ENCODE measurements at regions not wholly inside any gene's neighbourhood (a gene's known extent, or its start where the extent isn't known, plus 50 kb on each side); places are given as distances from the start of the nearest gene placed in this dataset.

GRCh38 chr6:145529582-145529981 is 205.7 kb downstream of the EPM2A start:
- Histone ChIP-seq H2BK20ac (ENCODE audit: low read length) (no peak overlapping the region), H2BK15ac (ENCODE audit: low read length) (no peak overlapping the region), H4K5ac (ENCODE audit: insufficient read length, low read depth, low read length) (no peak overlapping the region), H2AFZ (ENCODE audit: low read length) (no peak overlapping the region), H4K91ac (replicated peaks; ENCODE audit: insufficient read length, low read length) (no peak overlapping the region), H3K36me3 (ENCODE audit: control insufficient read depth in 2 of 4, insufficient read depth in 4 of 4, low read length in 3 of 4) (no peaks in the 10 kb centered on the region), H2BK120ac (replicated peaks; ENCODE audit: low read depth, low read length) (no peak overlapping the region), H3K79me2 (ENCODE audit: control insufficient read depth in 1 of 2, insufficient read depth in 2 of 2, low read length in 2 of 2) (no peaks in the 10 kb centered on the region), H2AK5ac (ENCODE audit: low read depth, low read length) (no peak overlapping the region), H3K4me3 (ENCODE audit: extremely low read depth in 1 of 4, insufficient read depth in 2 of 4, low read depth in 3 of 4, low read length in 4 of 4) (no peak overlapping the region), H3K9me3 (ENCODE audit: insufficient read depth in 2 of 2, low read depth in 1 of 2, low read length in 1 of 2) (no peaks in the 10 kb centered on the region), H3K27me3 (replicated peaks in 1 of 4; ENCODE audit: control insufficient read depth in 3 of 4, extremely low read depth in 1 of 4, insufficient read depth in 3 of 4, low read length in 3 of 4) (peaks cover 38 to 86% (median 77%) of the 10 kb centered on the region in 4 experiments), H3K9ac (replicated peaks in 1 of 4; ENCODE audit: extremely low read depth in 1 of 4, low read depth in 3 of 4, low read length in 3 of 4) (no peak overlapping the region), H3K56ac (replicated peaks; ENCODE audit: insufficient read length, low read depth, low read length) (no peak overlapping the region), H3K23me2 (ENCODE audit: low read depth, low read length) (no peaks in the 10 kb centered on the region), H3K18ac (ENCODE audit: extremely low read depth, low read length) (no peak overlapping the region), H3K23ac (ENCODE audit: insufficient read length) (no peak overlapping the region), H3K4me2 (ENCODE audit: insufficient read depth in 1 of 2, low read depth in 2 of 2, low read length in 2 of 2) (no peak overlapping the region; a peak in 1 of 4 replicates), H3K4ac (replicated peaks; ENCODE audit: insufficient read length, low read depth, low read length) (no peak overlapping the region), H4K20me1 (replicated peaks in 1 of 2; ENCODE audit: control insufficient read depth in 1 of 2, insufficient read depth in 2 of 2, low read length in 2 of 2) (peaks cover 0 to 8% of the 10 kb centered on the region in 2 experiments), H2BK12ac (ENCODE audit: low read depth, low read length) (no peak overlapping the region), H3K4me1 (replicated peaks in 1 of 4; ENCODE audit: control insufficient read depth in 3 of 4, insufficient read depth in 4 of 4, low read length in 3 of 4) (peaks cover 11 to 17% (median 12%) of the 10 kb centered on the region in 4 experiments; a peak in 6 of 7 replicates), H2BK5ac (ENCODE audit: low read depth, low read length) (no peak overlapping the region), H3K14ac (ENCODE audit: insufficient read length) (no peak overlapping the region), H3K79me1 (ENCODE audit: low read depth, low read length) (no peaks in the 10 kb centered on the region), H4K8ac (ENCODE audit: extremely low read depth, insufficient read depth, low read length) (no peak overlapping the region), H3K27ac (ENCODE audit: low read depth, low read length) (no peak overlapping the region)
- CTCF ChIA-PET (ENCODE audit: partially characterized antibody): interaction anchor here (0.7 to 1.2 kb wide), 2 partner anchors 104 to 180 kb away, joined by 3 to 4 read pairs; no protein-coding TSS in a partner anchor
- POLR2A ChIA-PET (ENCODE audit: partially characterized antibody): no interaction called here
- no peak for FAIRE-seq
- WGBS, 2 experiments (ENCODE audit: extremely low coverage in 1 of 2, insufficient coverage in 1 of 2, insufficient read length in 1 of 2, insufficient replicate concordance in 2 of 2, low coverage in 1 of 2, low lambda C conversion rate in 2 of 2, missing lambda C conversion rate in 1 of 2): 49% methylated on average over 2 of the region's 2 CpGs; no CpG with 5 or more reads in 1 of the 2 experiments
- no peak for DNase-seq (ENCODE audit: low read depth in 1 of 2, low spot score in 2 of 2)
- TF ChIP-seq YY1 (IDR thresholded peaks at IDR 0.05; ENCODE audit: low read depth, low read length) (no peak), GTF2F1 (IDR thresholded peaks at IDR 0.05; ENCODE audit: borderline replicate concordance, low read depth, low read length) (no peak), PHF8 (conservative IDR thresholded peaks at IDR 0.05; ENCODE audit: low read depth, low read length) (no peak), RAD21 (IDR thresholded peaks at IDR 0.05 in 1 of 2, conservative IDR thresholded peaks at IDR 0.05 in 1 of 2; ENCODE audit: low read depth in 2 of 2, low read length in 2 of 2) (no peak), CHD2 (IDR thresholded peaks at IDR 0.05; ENCODE audit: low read length) (no peak), RFX5 (IDR thresholded peaks at IDR 0.05; ENCODE audit: borderline replicate concordance, low read depth, low read length) (no peak), BCL11A (IDR thresholded peaks at IDR 0.05; ENCODE audit: low read depth in 2 of 2, low read length in 2 of 2) (no peak), SIX5 (IDR thresholded peaks at IDR 0.05; ENCODE audit: low read depth, low read length) (no peak), BACH1 (IDR thresholded peaks at IDR 0.05; ENCODE audit: low read length) (no peak), TAF1 (IDR thresholded peaks at IDR 0.05; ENCODE audit: low read depth, low read length) (no peak)

All from H1 (cell line).